IMR-90 (cell line): ENCODE measurements at regions not wholly inside any gene's neighbourhood (a gene's known extent, or its start where the extent isn't known, plus 50 kb on each side); places are given as distances from the start of the nearest gene placed in this dataset.

Experiments
- ATAC-seq: fragments of 200-7000 bp; cut with Tn5 transposase; 2 replicates; pipeline ENCODE4 v1.9.1; 2020; ENCODE audit warnings: low read depth, mild to moderate bottlenecking, moderate library complexity
- BruUV-seq: library from RNA; stranded (reverse); fragments of 400-500 nt; replicated peaks from 2 replicates; lab custom pipeline; 2021; lab: Mats Ljungman, UMichigan
- CTCF ChIA-PET: fragments of 300-600 bp; formaldehyde crosslinking; extraction: SDS; loops from one replicate; lab custom pipeline; 2021; ENCODE audit warnings: antibody characterized with exemption; lab: Yijun Ruan, JAX
- POLR2A ChIA-PET: fragments of 300-600 bp; sonication (Branson Sonifier 250); formaldehyde crosslinking; loops from one replicate; lab custom pipeline; 2022; ENCODE audit warnings: antibody characterized with exemption; ENCODE audit not compliant: unreplicated experiment; lab: Charles Lee
- DNase-seq: peaks from one replicate; pipeline ENCODE4 v3.0.0; 2013
- H2AFZ ChIP-seq: replicated peaks from 2 replicates; pipeline ENCODE3; 2013; ENCODE audit warnings: low read length, mild to moderate bottlenecking; ENCODE audit not compliant: poor library complexity
- H2AK5ac ChIP-seq: 2 replicates; pipeline ENCODE4 v1.6.1; 2013; ENCODE audit warnings: low read depth, low read length, inconsistent platforms
- H2AK9ac ChIP-seq: replicated peaks from 2 replicates; pipeline ENCODE3; 2013; ENCODE audit warnings: mild to moderate bottlenecking, low read depth, low read length, moderate library complexity; ENCODE audit not compliant: poor library complexity
- H2BK120ac ChIP-seq: 2 replicates; pipeline ENCODE4 v1.6.1; 2013; ENCODE audit warnings: low read depth, low read length, inconsistent platforms
- H2BK15ac ChIP-seq: 3 replicates; pipeline ENCODE4 v1.6.1; 2013; ENCODE audit warnings: low read depth, low read length, inconsistent platforms
- H2BK20ac ChIP-seq: 2 replicates; pipeline ENCODE4 v1.6.1; 2013; ENCODE audit warnings: low read depth, mild to moderate bottlenecking, inconsistent platforms, low read length, moderate library complexity
- H2BK5ac ChIP-seq: 2 replicates; pipeline ENCODE4 v1.6.1; 2013; ENCODE audit warnings: mild to moderate bottlenecking, low read depth, low read length, inconsistent platforms; ENCODE audit not compliant: poor library complexity, severe bottlenecking
- H3K14ac ChIP-seq: replicated peaks from 2 replicates; pipeline ENCODE4 v1.6.1; 2013; ENCODE audit warnings: low read depth, low read length, inconsistent platforms
- H3K18ac ChIP-seq: 2 replicates; pipeline ENCODE4 v1.6.1; 2013; ENCODE audit warnings: low read depth, low read length, control low read depth
- H3K23ac ChIP-seq: 2 replicates; pipeline ENCODE4 v1.6.1; 2013; ENCODE audit warnings: low read depth, low read length, inconsistent platforms
- H3K27ac ChIP-seq: 2 replicates; pipeline ENCODE4 v1.5.1; 2013; ENCODE audit warnings: mild to moderate bottlenecking, control low read depth, low read length; ENCODE audit not compliant: insufficient read depth
- H3K27me3 ChIP-seq: 2 replicates; pipeline ENCODE4 v1.6.1; 2013; ENCODE audit warnings: low read length; ENCODE audit not compliant: control insufficient read depth, insufficient read depth
- H3K36me3 ChIP-seq: 2 replicates; pipeline ENCODE4 v1.6.1; 2013; ENCODE audit warnings: low read length, mixed read lengths; ENCODE audit not compliant: control insufficient read depth, insufficient read depth
- H3K4ac ChIP-seq: 2 replicates; pipeline ENCODE4 v1.6.1; 2013; ENCODE audit warnings: low read depth, low read length, inconsistent platforms
- H3K4me1 ChIP-seq: 2 replicates; pipeline ENCODE4 v1.6.1; 2013; ENCODE audit warnings: low read length, mixed read lengths; ENCODE audit not compliant: control insufficient read depth, insufficient read depth
- H3K4me2 ChIP-seq: 2 replicates; pipeline ENCODE4 v1.6.1; 2013; ENCODE audit warnings: low read depth, mild to moderate bottlenecking, control low read depth, low read length, moderate library complexity
- H3K4me3 ChIP-seq: 2 replicates; pipeline ENCODE4 v1.5.1; 2013; ENCODE audit warnings: low read depth, mild to moderate bottlenecking, control low read depth, low read length, moderate library complexity; ENCODE audit not compliant: insufficient read depth
- H3K56ac ChIP-seq: 2 replicates; pipeline ENCODE4 v1.6.1; 2013; ENCODE audit warnings: low read length, inconsistent platforms; ENCODE audit not compliant: insufficient read depth; ENCODE audit errors: extremely low read depth
- H3K79me1 ChIP-seq, 2 experiments: 2 replicates each; pipeline ENCODE4 v1.6.1; 2013; ENCODE audit warnings: low read length in 2 of 2, inconsistent platforms in 1 of 2, low read depth in 1 of 2
- H3K9ac ChIP-seq: 2 replicates; pipeline ENCODE4 v1.6.1; 2013; ENCODE audit warnings: low read depth, low read length, control low read depth
- H3K9me1 ChIP-seq: 2 replicates; pipeline ENCODE4 v1.6.1; 2013; ENCODE audit warnings: low read length, inconsistent platforms; ENCODE audit not compliant: insufficient read depth
- H3K9me3 ChIP-seq: 2 replicates; pipeline ENCODE4 v1.6.1; 2013; ENCODE audit warnings: low read length; ENCODE audit not compliant: control insufficient read depth, insufficient read depth
- H4K20me1 ChIP-seq: 2 replicates; pipeline ENCODE4 v1.6.1; 2013; ENCODE audit warnings: low read length, inconsistent platforms; ENCODE audit not compliant: insufficient read depth
- H4K5ac ChIP-seq: 2 replicates; pipeline ENCODE4 v1.6.1; 2013; ENCODE audit warnings: mild to moderate bottlenecking, low read depth, low read length, control low read depth
- H4K8ac ChIP-seq, 2 experiments: 2 replicates each; pipeline ENCODE4 v1.6.1; 2013; ENCODE audit warnings: low read depth in 2 of 2, low read length in 2 of 2, control low read depth in 1 of 2, inconsistent platforms in 1 of 2
- H4K91ac ChIP-seq: 2 replicates; pipeline ENCODE4 v1.6.1; 2013; ENCODE audit warnings: low read depth, low read length, inconsistent platforms; ENCODE audit not compliant: insufficient read depth
- FOS ChIP-seq: fragments of 150-350 bp; IDR thresholded peaks from 2 replicates; pipeline ENCODE4 v1.6.1; 2016; ENCODE audit warnings: low read depth, low read length
- MAFK ChIP-seq: IDR thresholded peaks from 2 replicates; pipeline ENCODE4 v1.6.1; 2012; ENCODE audit warnings: low read depth, low read length, improper control_type of control experiment
- MAZ ChIP-seq: IDR thresholded peaks from 2 replicates; pipeline ENCODE4 v1.6.1; 2012; ENCODE audit warnings: low read depth, mild to moderate bottlenecking, low read length, improper control_type of control experiment, moderate library complexity, borderline replicate concordance
- WGBS, 2 experiments: methylation state at CpG; one replicate each; pipeline versions ENCODE4 v1.1.5 to v1.1.7; 2013; ENCODE audit warnings: missing lambda C conversion rate in 2 of 2; ENCODE audit not compliant: insufficient read length in 1 of 2; ENCODE audit errors: extremely low coverage in 2 of 2; 5-methylcytosine and 5-hydroxymethylcytosine counted together
- dilution Hi-C: fragments of 300-500 bp; cut with HindIII; formaldehyde crosslinking; loops from one replicate; pipeline ENCODE4 v1.14.3; 2018; ENCODE audit warnings: low sequenced_read_pairs; ENCODE audit not compliant: unreplicated experiment
- in situ Hi-C: fragments of 300-500 bp; cut with MboI; formaldehyde crosslinking; loops from 3 replicates; pipeline ENCODE4 v1.14.3; 2019; ENCODE audit warnings: low sequenced_read_pairs, inconsistent platforms, mixed read lengths
- intact Hi-C: fragments of 100-400 bp; cut with micrococcal nuclease; formaldehyde crosslinking; loops from 2 replicates; pipeline ENCODE4 v1.10.0; 2022

- Histone ChIP-seq H3K9ac (no peak overlapping the region), H2AFZ (no peak overlapping the region), H4K8ac (no peak overlapping the region), H3K9me1 (no peaks in the 10 kb centered on the region), H3K4me3 (no peak overlapping the region), H2AK5ac (no peak overlapping the region), H3K79me1 (no peaks in the 10 kb centered on the region), H3K18ac (no peak overlapping the region), H3K27ac (no peak overlapping the region), H4K5ac (no peak overlapping the region), H3K4me1 (no peaks in the 10 kb centered on the region), H4K91ac (no peak overlapping the region), H2BK120ac (no peak overlapping the region), H3K56ac (no peak overlapping the region), H3K9me3 (no peaks in the 10 kb centered on the region), H3K4me2 (no peak overlapping the region), H3K23ac (no peak overlapping the region), H3K14ac (no peak overlapping the region), H2BK15ac (no peak overlapping the region), H3K27me3 (no peaks in the 10 kb centered on the region; the same call in 1 of the 2 replicates), H2AK9ac (no peak overlapping the region), H3K4ac (no peak overlapping the region), H2BK5ac (no peak overlapping the region), H3K36me3 (no peaks in the 10 kb centered on the region), H4K20me1 (no peaks in the 10 kb centered on the region), H2BK20ac (no peak overlapping the region)
- dilution Hi-C loops (no loop called here), intact Hi-C loops (no loop called here), in situ Hi-C loops (no loop called here)
- BruUV-seq, result no TSS peak
- DNase-seq, result no peak
- ATAC-seq, result no peak
- TF ChIP-seq FOS (no peak), MAFK (no peak), MAZ (no peak)
- ChIA-PET CTCF (no interaction called here), POLR2A (no interaction called here)
- WGBS, 2 experiments, result no CpG with 5 or more reads among the region's 3 CpGs
Measured at GRCh38 chrX:115486510-115486909, 74.5 kb upstream of the PLS3 start.
